ENCODE measurements at regions not wholly inside any gene's neighbourhood (a gene's known extent, or its start where the extent isn't known, plus 50 kb on each side); places are given as distances from the start of the nearest gene placed in this dataset.

GRCh38 chr13:106683918-106684317, 116.0 kb upstream of the ARGLU1 start:
- Histone ChIP-seq H3K36me3 (ENCODE audit: control insufficient read depth, insufficient read depth, low read length) (no peaks in the 10 kb centered on the region), H3K4me3 (ENCODE audit: insufficient read depth, low read depth, low read length) (no peak overlapping the region), H3K27me3 (ENCODE audit: control insufficient read depth, insufficient read depth, low read length, poor library complexity, severe bottlenecking) (no peaks in the 10 kb centered on the region), H3K27ac (ENCODE audit: insufficient read depth, low read depth, low read length, poor library complexity, severe bottlenecking) (no peak overlapping the region), H3K4me1 (ENCODE audit: control insufficient read depth, insufficient read depth, low read length) (peaks cover 26% of the 10 kb centered on the region), H3K9me3 (ENCODE audit: control insufficient read depth, low read length) (no peaks in the 10 kb centered on the region)
- 97 to 98% methylated on average over 3 of the region's 3 CpGs for WGBS, 2 experiments

GRCh38 chr13:106683179-106683578, 115.2 kb upstream of the ARGLU1 start:
- Histone ChIP-seq H3K27ac (ENCODE audit: insufficient read depth, low read depth, low read length, poor library complexity, severe bottlenecking) (no peak overlapping the region), H3K4me1 (ENCODE audit: control insufficient read depth, insufficient read depth, low read length) (peaks cover 26% of the 10 kb centered on the region), H3K36me3 (ENCODE audit: control insufficient read depth, insufficient read depth, low read length) (no peaks in the 10 kb centered on the region), H3K4me3 (ENCODE audit: insufficient read depth, low read depth, low read length) (no peak overlapping the region), H3K27me3 (ENCODE audit: control insufficient read depth, insufficient read depth, low read length, poor library complexity, severe bottlenecking) (no peaks in the 10 kb centered on the region), H3K9me3 (ENCODE audit: control insufficient read depth, low read length) (no peaks in the 10 kb centered on the region)
- 88 to 92% methylated on average over 8 of the region's 8 CpGs for WGBS, 2 experiments

- Histone ChIP-seq H3K27me3 (ENCODE audit: control insufficient read depth, insufficient read depth, low read length, poor library complexity, severe bottlenecking) (no peaks in the 10 kb centered on the region), H3K4me1 (ENCODE audit: control insufficient read depth, insufficient read depth, low read length) (peaks cover 26% of the 10 kb centered on the region), H3K36me3 (ENCODE audit: control insufficient read depth, insufficient read depth, low read length) (no peaks in the 10 kb centered on the region), H3K9me3 (ENCODE audit: control insufficient read depth, low read length) (no peaks in the 10 kb centered on the region), H3K4me3 (ENCODE audit: insufficient read depth, low read depth, low read length) (no peak overlapping the region), H3K27ac (ENCODE audit: insufficient read depth, low read depth, low read length, poor library complexity, severe bottlenecking) (no peak overlapping the region)
- 77% methylated on average over 5 of the region's 5 CpGs for WGBS, 2 experiments
Observed at GRCh38 chr13:106681997-106682396, 114.1 kb upstream of the ARGLU1 start.

- 23 to 29% methylated on average over 2 to 3 of the region's 3 CpGs for WGBS, 2 experiments
- Histone ChIP-seq H3K4me3 (ENCODE audit: insufficient read depth, low read depth, low read length) (peak overlapping the region; percentile 4), H3K4me1 (ENCODE audit: control insufficient read depth, insufficient read depth, low read length) (peaks cover 26% of the 10 kb centered on the region), H3K27me3 (ENCODE audit: control insufficient read depth, insufficient read depth, low read length, poor library complexity, severe bottlenecking) (no peaks in the 10 kb centered on the region), H3K9me3 (ENCODE audit: control insufficient read depth, low read length) (no peaks in the 10 kb centered on the region), H3K27ac (ENCODE audit: insufficient read depth, low read depth, low read length, poor library complexity, severe bottlenecking) (peak overlapping the region; percentile 82), H3K36me3 (ENCODE audit: control insufficient read depth, insufficient read depth, low read length) (no peaks in the 10 kb centered on the region)
Observed at GRCh38 chr13:106681536-106681935, 113.6 kb upstream of the ARGLU1 start.

GRCh38 chr13:106680796-106681472, 113.0 kb upstream of the ARGLU1 start:
- WGBS, 2 experiments: 3 to 9% methylated on average over 4 to 6 of the region's 7 CpGs
- Histone ChIP-seq H3K4me1 (ENCODE audit: control insufficient read depth, insufficient read depth, low read length) (peaks cover 26% of the 10 kb centered on the region), H3K9me3 (ENCODE audit: control insufficient read depth, low read length) (no peaks in the 10 kb centered on the region), H3K27ac (ENCODE audit: insufficient read depth, low read depth, low read length, poor library complexity, severe bottlenecking) (peak overlapping the region; percentile 82), H3K4me3 (ENCODE audit: insufficient read depth, low read depth, low read length) (peak overlapping the region; percentile 4), H3K36me3 (ENCODE audit: control insufficient read depth, insufficient read depth, low read length) (no peaks in the 10 kb centered on the region), H3K27me3 (ENCODE audit: control insufficient read depth, insufficient read depth, low read length, poor library complexity, severe bottlenecking) (no peaks in the 10 kb centered on the region)

- peaks cover 20% of the 10 kb centered on the region for H3K4me1 ChIP-seq (ENCODE audit: control insufficient read depth, insufficient read depth, low read length)
- H3K27me3 ChIP-seq (ENCODE audit: control insufficient read depth, insufficient read depth, low read length, poor library complexity, severe bottlenecking): no peaks in the 10 kb centered on the region
- H3K9me3 ChIP-seq (ENCODE audit: control insufficient read depth, low read length): no peaks in the 10 kb centered on the region
- H3K27ac ChIP-seq (ENCODE audit: insufficient read depth, low read depth, low read length, poor library complexity, severe bottlenecking): no peak overlapping the region
- 90 to 93% methylated on average over 4 to 5 of the region's 5 CpGs for WGBS, 2 experiments
- H3K4me3 ChIP-seq (ENCODE audit: insufficient read depth, low read depth, low read length): no peak overlapping the region
- no peaks in the 10 kb centered on the region for H3K36me3 ChIP-seq (ENCODE audit: control insufficient read depth, insufficient read depth, low read length)
Observed at GRCh38 chr13:106678646-106679418, 110.9 kb upstream of the ARGLU1 start.

- Histone ChIP-seq H3K27ac (ENCODE audit: insufficient read depth, low read depth, low read length, poor library complexity, severe bottlenecking) (no peak overlapping the region), H3K9me3 (ENCODE audit: control insufficient read depth, low read length) (no peaks in the 10 kb centered on the region), H3K27me3 (ENCODE audit: control insufficient read depth, insufficient read depth, low read length, poor library complexity, severe bottlenecking) (no peaks in the 10 kb centered on the region), H3K4me1 (ENCODE audit: control insufficient read depth, insufficient read depth, low read length) (peaks cover 4% of the 10 kb centered on the region), H3K4me3 (ENCODE audit: insufficient read depth, low read depth, low read length) (no peak overlapping the region), H3K36me3 (ENCODE audit: control insufficient read depth, insufficient read depth, low read length) (no peaks in the 10 kb centered on the region)
Observed at GRCh38 chr13:106675311-106675710, 107.4 kb upstream of the ARGLU1 start.

- Histone ChIP-seq H3K27ac (ENCODE audit: insufficient read depth, low read depth, low read length, poor library complexity, severe bottlenecking) (no peak overlapping the region), H3K36me3 (ENCODE audit: control insufficient read depth, insufficient read depth, low read length) (no peaks in the 10 kb centered on the region), H3K4me1 (ENCODE audit: control insufficient read depth, insufficient read depth, low read length) (peaks cover 17% of the 10 kb centered on the region), H3K9me3 (ENCODE audit: control insufficient read depth, low read length) (no peaks in the 10 kb centered on the region), H3K4me3 (ENCODE audit: insufficient read depth, low read depth, low read length) (no peak overlapping the region), H3K27me3 (ENCODE audit: control insufficient read depth, insufficient read depth, low read length, poor library complexity, severe bottlenecking) (no peaks in the 10 kb centered on the region)
- 63 to 80% methylated on average over 6 of the region's 6 CpGs for WGBS, 2 experiments
Observed at GRCh38 chr13:106660746-106661625, 93.0 kb upstream of the ARGLU1 start.

GRCh38 chr13:106657104-106657503, 89.2 kb upstream of the ARGLU1 start:
- H3K9me3 ChIP-seq (ENCODE audit: control insufficient read depth, low read length): no peaks in the 10 kb centered on the region
- no peak overlapping the region for H3K27ac ChIP-seq (ENCODE audit: insufficient read depth, low read depth, low read length, poor library complexity, severe bottlenecking)
- H3K36me3 ChIP-seq (ENCODE audit: control insufficient read depth, insufficient read depth, low read length): no peaks in the 10 kb centered on the region
- WGBS, 2 experiments: 92 to 95% methylated on average over 3 of the region's 3 CpGs
- no peaks in the 10 kb centered on the region for H3K27me3 ChIP-seq (ENCODE audit: control insufficient read depth, insufficient read depth, low read length, poor library complexity, severe bottlenecking)
- no peak overlapping the region for H3K4me3 ChIP-seq (ENCODE audit: insufficient read depth, low read depth, low read length)
- H3K4me1 ChIP-seq (ENCODE audit: control insufficient read depth, insufficient read depth, low read length): peaks cover 17% of the 10 kb centered on the region

- Histone ChIP-seq H3K27ac (ENCODE audit: insufficient read depth, low read depth, low read length, poor library complexity, severe bottlenecking) (no peak overlapping the region), H3K9me3 (ENCODE audit: control insufficient read depth, low read length) (no peaks in the 10 kb centered on the region), H3K27me3 (ENCODE audit: control insufficient read depth, insufficient read depth, low read length, poor library complexity, severe bottlenecking) (no peaks in the 10 kb centered on the region), H3K36me3 (ENCODE audit: control insufficient read depth, insufficient read depth, low read length) (no peaks in the 10 kb centered on the region), H3K4me1 (ENCODE audit: control insufficient read depth, insufficient read depth, low read length) (peaks cover 10% of the 10 kb centered on the region), H3K4me3 (ENCODE audit: insufficient read depth, low read depth, low read length) (no peak overlapping the region)
- WGBS, 2 experiments: 90 to 94% methylated on average over 1 of the region's 1 CpG
Observed at GRCh38 chr13:106656186-106656585, 88.2 kb upstream of the ARGLU1 start.
